ENCODE measurements at regions not wholly inside any gene's neighbourhood (a gene's known extent, or its start where the extent isn't known, plus 50 kb on each side); places are given as distances from the start of the nearest gene placed in this dataset.

DNA sequence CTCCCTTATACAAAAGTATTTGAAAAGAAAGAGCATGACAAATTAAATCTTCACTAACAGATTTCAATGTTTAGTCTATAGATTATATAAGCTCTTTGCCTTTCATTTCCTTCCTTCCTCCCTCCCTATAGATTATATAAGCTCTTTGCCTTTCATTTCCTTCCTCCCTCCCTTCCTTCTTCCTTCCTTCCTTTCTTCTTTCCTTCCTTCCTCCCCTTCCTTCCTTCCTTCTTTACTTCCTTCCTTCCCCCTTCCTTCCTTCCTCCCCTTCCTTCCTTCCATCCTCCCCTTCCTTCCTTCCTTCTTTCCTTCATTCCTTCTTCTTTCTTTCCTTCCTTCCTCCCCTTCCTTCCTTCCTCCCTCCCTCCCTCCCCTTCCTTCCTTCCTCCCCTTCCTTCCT, 209.8 kb upstream of the CBLB start:
- H3K27ac ChIP-seq (ENCODE audit: insufficient read depth in 1 of 2, low read depth in 1 of 2, low read length in 2 of 2, poor library complexity in 1 of 2, severe bottlenecking in 2 of 2): no peak overlapping the region
- ChIA-PET POLR2A (no interaction called here), CTCF (no interaction called here)
- no peaks in the 10 kb centered on the region for H3K36me3 ChIP-seq (ENCODE audit: control insufficient read depth in 4 of 4, insufficient read depth in 4 of 4, low read length in 3 of 4)
- H3K4me3 ChIP-seq (ENCODE audit: control insufficient read depth in 1 of 7, extremely low read depth in 1 of 7, insufficient read depth in 4 of 7, low read depth in 2 of 7, low read length in 6 of 7): no peak overlapping the region
- no peaks in the 10 kb centered on the region for H3K4me1 ChIP-seq (ENCODE audit: control extremely low read depth in 1 of 4, control insufficient read depth in 4 of 4, insufficient read depth in 4 of 4, low read length in 3 of 4)
- H3K9me3 ChIP-seq (ENCODE audit: control extremely low read depth in 1 of 5, control insufficient read depth in 4 of 5, insufficient read depth in 2 of 5, low read depth in 1 of 5, low read length in 4 of 5): peaks cover 0 to 3% (median 1%) of the 10 kb centered on the region in 5 experiments
- H3K27me3 ChIP-seq (replicated peaks in 2 of 5; ENCODE audit: control insufficient read depth in 4 of 5, insufficient read depth in 5 of 5, low read length in 4 of 5): no peaks in the 10 kb centered on the region
- DNase-seq: no peak

GRCh38 chr3:106082616-106083015, 213.8 kb upstream of the CBLB start:
- no peaks in the 10 kb centered on the region for H3K36me3 ChIP-seq (ENCODE audit: control insufficient read depth in 4 of 4, insufficient read depth in 4 of 4, low read length in 3 of 4)
- ChIA-PET CTCF (no interaction called here), POLR2A (no interaction called here)
- DNase-seq: no peak
- no CpG with 5 or more reads among the region's 1 CpG for WGBS (ENCODE audit: insufficient coverage)
- H3K27ac ChIP-seq (ENCODE audit: insufficient read depth in 1 of 2, low read depth in 1 of 2, low read length in 2 of 2, poor library complexity in 1 of 2, severe bottlenecking in 2 of 2): no peak overlapping the region
- H3K4me3 ChIP-seq (ENCODE audit: control insufficient read depth in 1 of 7, extremely low read depth in 1 of 7, insufficient read depth in 4 of 7, low read depth in 2 of 7, low read length in 6 of 7): no peak overlapping the region
- H3K27me3 ChIP-seq (replicated peaks in 2 of 5; ENCODE audit: control insufficient read depth in 4 of 5, insufficient read depth in 5 of 5, low read length in 4 of 5): no peaks in the 10 kb centered on the region
- H3K4me1 ChIP-seq (ENCODE audit: control extremely low read depth in 1 of 4, control insufficient read depth in 4 of 4, insufficient read depth in 4 of 4, low read length in 3 of 4): no peaks in the 10 kb centered on the region
- H3K9me3 ChIP-seq (ENCODE audit: control extremely low read depth in 1 of 5, control insufficient read depth in 4 of 5, insufficient read depth in 2 of 5, low read depth in 1 of 5, low read length in 4 of 5): peaks cover 0 to 3% (median 0%) of the 10 kb centered on the region in 5 experiments

DNA sequence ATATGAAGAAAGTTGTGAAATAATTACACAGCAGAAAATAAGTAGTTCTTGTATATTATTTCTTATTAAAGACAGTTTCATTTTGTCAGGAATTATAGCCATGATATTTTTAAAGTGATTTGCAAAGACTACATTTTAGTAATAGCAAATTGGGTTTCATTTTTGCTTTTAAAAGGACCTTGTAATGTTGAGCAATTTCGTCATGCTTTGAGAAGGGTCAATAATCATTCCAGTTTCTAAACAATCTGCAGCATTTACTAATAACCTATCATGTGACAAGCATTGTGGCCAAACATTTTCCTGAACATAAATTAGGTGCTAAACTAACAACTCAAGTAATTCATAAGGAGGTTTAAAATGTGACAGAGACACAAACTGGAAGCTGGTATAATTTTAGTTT, 214.4 kb upstream of the CBLB start:
- no peak for DNase-seq
- Histone ChIP-seq H3K9me3 (ENCODE audit: control extremely low read depth in 1 of 5, control insufficient read depth in 4 of 5, insufficient read depth in 2 of 5, low read depth in 1 of 5, low read length in 4 of 5) (peaks cover 0 to 3% (median 0%) of the 10 kb centered on the region in 5 experiments), H3K4me1 (ENCODE audit: control extremely low read depth in 1 of 4, control insufficient read depth in 4 of 4, insufficient read depth in 4 of 4, low read length in 3 of 4) (no peaks in the 10 kb centered on the region), H3K36me3 (ENCODE audit: control insufficient read depth in 4 of 4, insufficient read depth in 4 of 4, low read length in 3 of 4) (no peaks in the 10 kb centered on the region), H3K4me3 (ENCODE audit: control insufficient read depth in 1 of 7, extremely low read depth in 1 of 7, insufficient read depth in 4 of 7, low read depth in 2 of 7, low read length in 6 of 7) (no peak overlapping the region), H3K27me3 (replicated peaks in 2 of 5; ENCODE audit: control insufficient read depth in 4 of 5, insufficient read depth in 5 of 5, low read length in 4 of 5) (no peaks in the 10 kb centered on the region), H3K27ac (ENCODE audit: insufficient read depth in 1 of 2, low read depth in 1 of 2, low read length in 2 of 2, poor library complexity in 1 of 2, severe bottlenecking in 2 of 2) (no peak overlapping the region)
- no CpG with 5 or more reads among the region's 1 CpG for WGBS (ENCODE audit: insufficient coverage)
- ChIA-PET POLR2A (no interaction called here), CTCF (no interaction called here)

- no peak for DNase-seq
- Histone ChIP-seq H3K27me3 (replicated peaks in 2 of 5; ENCODE audit: control insufficient read depth in 4 of 5, insufficient read depth in 5 of 5, low read length in 4 of 5) (no peaks in the 10 kb centered on the region), H3K36me3 (ENCODE audit: control insufficient read depth in 4 of 4, insufficient read depth in 4 of 4, low read length in 3 of 4) (no peaks in the 10 kb centered on the region), H3K4me3 (ENCODE audit: control insufficient read depth in 1 of 7, extremely low read depth in 1 of 7, insufficient read depth in 4 of 7, low read depth in 2 of 7, low read length in 6 of 7) (no peak overlapping the region), H3K27ac (ENCODE audit: insufficient read depth in 1 of 2, low read depth in 1 of 2, low read length in 2 of 2, poor library complexity in 1 of 2, severe bottlenecking in 2 of 2) (no peak overlapping the region), H3K9me3 (ENCODE audit: control extremely low read depth in 1 of 5, control insufficient read depth in 4 of 5, insufficient read depth in 2 of 5, low read depth in 1 of 5, low read length in 4 of 5) (no peaks in the 10 kb centered on the region), H3K4me1 (ENCODE audit: control extremely low read depth in 1 of 4, control insufficient read depth in 4 of 4, insufficient read depth in 4 of 4, low read length in 3 of 4) (no peaks in the 10 kb centered on the region)
- WGBS (ENCODE audit: insufficient coverage): no CpG with 5 or more reads among the region's 1 CpG
- POLR2A ChIA-PET: no interaction called here
- CTCF ChIA-PET: no interaction called here
Observed at GRCh38 chr3:106083854-106084253, 215.0 kb upstream of the CBLB start.

DNA sequence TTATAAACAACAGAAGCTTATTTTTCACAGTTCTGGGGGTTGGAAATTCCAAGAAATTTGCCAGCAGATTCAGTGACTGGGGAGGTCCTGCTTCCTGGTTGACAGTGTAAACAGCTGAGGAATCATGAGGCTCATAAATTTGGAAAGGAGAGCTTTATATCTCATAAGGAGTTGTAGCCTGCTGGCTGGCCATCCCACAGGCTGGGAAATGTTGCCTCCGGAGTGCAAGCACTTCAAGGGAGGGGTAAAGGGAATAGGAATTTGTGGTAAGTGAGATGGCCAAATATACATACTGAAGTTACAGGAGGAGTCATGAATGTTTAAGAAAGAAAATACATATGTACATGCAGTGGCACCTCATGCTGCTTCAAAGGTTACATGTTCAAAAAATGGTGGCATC, 217.2 kb upstream of the CBLB start:
- CTCF ChIA-PET: no interaction called here
- Histone ChIP-seq H3K4me1 (ENCODE audit: control extremely low read depth in 1 of 4, control insufficient read depth in 4 of 4, insufficient read depth in 4 of 4, low read length in 3 of 4) (no peaks in the 10 kb centered on the region), H3K27ac (ENCODE audit: insufficient read depth in 1 of 2, low read depth in 1 of 2, low read length in 2 of 2, poor library complexity in 1 of 2, severe bottlenecking in 2 of 2) (no peak overlapping the region), H3K4me3 (ENCODE audit: control insufficient read depth in 1 of 7, extremely low read depth in 1 of 7, insufficient read depth in 4 of 7, low read depth in 2 of 7, low read length in 6 of 7) (no peak overlapping the region), H3K27me3 (replicated peaks in 2 of 5; ENCODE audit: control insufficient read depth in 4 of 5, insufficient read depth in 5 of 5, low read length in 4 of 5) (no peaks in the 10 kb centered on the region), H3K9me3 (ENCODE audit: control extremely low read depth in 1 of 5, control insufficient read depth in 4 of 5, insufficient read depth in 2 of 5, low read depth in 1 of 5, low read length in 4 of 5) (no peaks in the 10 kb centered on the region), H3K36me3 (ENCODE audit: control insufficient read depth in 4 of 4, insufficient read depth in 4 of 4, low read length in 3 of 4) (no peaks in the 10 kb centered on the region)
- WGBS (ENCODE audit: insufficient coverage): 100% methylated on average over 1 of the region's 1 CpG
- POLR2A ChIA-PET: no interaction called here
- no peak for DNase-seq

GRCh38 chr3:106086636-106087035, 217.8 kb upstream of the CBLB start:
- no peaks in the 10 kb centered on the region for H3K9me3 ChIP-seq (ENCODE audit: control extremely low read depth in 1 of 5, control insufficient read depth in 4 of 5, insufficient read depth in 2 of 5, low read depth in 1 of 5, low read length in 4 of 5)
- CTCF ChIA-PET: no interaction called here
- POLR2A ChIA-PET: no interaction called here
- no peak overlapping the region for H3K27ac ChIP-seq (ENCODE audit: insufficient read depth in 1 of 2, low read depth in 1 of 2, low read length in 2 of 2, poor library complexity in 1 of 2, severe bottlenecking in 2 of 2)
- no peaks in the 10 kb centered on the region for H3K36me3 ChIP-seq (ENCODE audit: control insufficient read depth in 4 of 4, insufficient read depth in 4 of 4, low read length in 3 of 4)
- no peak for DNase-seq
- 100% methylated on average over 3 of the region's 4 CpGs for WGBS (ENCODE audit: insufficient coverage)
- H3K4me1 ChIP-seq (ENCODE audit: control extremely low read depth in 1 of 4, control insufficient read depth in 4 of 4, insufficient read depth in 4 of 4, low read length in 3 of 4): no peaks in the 10 kb centered on the region
- H3K4me3 ChIP-seq (ENCODE audit: control insufficient read depth in 1 of 7, extremely low read depth in 1 of 7, insufficient read depth in 4 of 7, low read depth in 2 of 7, low read length in 6 of 7): no peak overlapping the region
- no peaks in the 10 kb centered on the region for H3K27me3 ChIP-seq (replicated peaks in 2 of 5; ENCODE audit: control insufficient read depth in 4 of 5, insufficient read depth in 5 of 5, low read length in 4 of 5)

GRCh38 chr3:106088304-106088703, 219.5 kb upstream of the CBLB start:
- Histone ChIP-seq H3K27ac (ENCODE audit: insufficient read depth in 1 of 2, low read depth in 1 of 2, low read length in 2 of 2, poor library complexity in 1 of 2, severe bottlenecking in 2 of 2) (no peak overlapping the region), H3K36me3 (ENCODE audit: control insufficient read depth in 4 of 4, insufficient read depth in 4 of 4, low read length in 3 of 4) (no peaks in the 10 kb centered on the region), H3K9me3 (ENCODE audit: control extremely low read depth in 1 of 5, control insufficient read depth in 4 of 5, insufficient read depth in 2 of 5, low read depth in 1 of 5, low read length in 4 of 5) (no peaks in the 10 kb centered on the region), H3K4me3 (ENCODE audit: control insufficient read depth in 1 of 7, extremely low read depth in 1 of 7, insufficient read depth in 4 of 7, low read depth in 2 of 7, low read length in 6 of 7) (no peak overlapping the region), H3K4me1 (ENCODE audit: control extremely low read depth in 1 of 4, control insufficient read depth in 4 of 4, insufficient read depth in 4 of 4, low read length in 3 of 4) (no peaks in the 10 kb centered on the region), H3K27me3 (replicated peaks in 2 of 5; ENCODE audit: control insufficient read depth in 4 of 5, insufficient read depth in 5 of 5, low read length in 4 of 5) (no peaks in the 10 kb centered on the region)
- 100% methylated on average over 1 of the region's 1 CpG for WGBS (ENCODE audit: insufficient coverage)
- DNase-seq: no peak
- ChIA-PET CTCF (no interaction called here), POLR2A (no interaction called here)

- ChIA-PET CTCF (no interaction called here), POLR2A (no interaction called here)
- H3K9me3 ChIP-seq (ENCODE audit: control extremely low read depth in 1 of 5, control insufficient read depth in 4 of 5, insufficient read depth in 2 of 5, low read depth in 1 of 5, low read length in 4 of 5): no peaks in the 10 kb centered on the region
- no peak overlapping the region for H3K4me3 ChIP-seq (ENCODE audit: control insufficient read depth in 1 of 7, extremely low read depth in 1 of 7, insufficient read depth in 4 of 7, low read depth in 2 of 7, low read length in 6 of 7)
- no peak overlapping the region for H3K27ac ChIP-seq (ENCODE audit: insufficient read depth in 1 of 2, low read depth in 1 of 2, low read length in 2 of 2, poor library complexity in 1 of 2, severe bottlenecking in 2 of 2)
- no peaks in the 10 kb centered on the region for H3K27me3 ChIP-seq (replicated peaks in 2 of 5; ENCODE audit: control insufficient read depth in 4 of 5, insufficient read depth in 5 of 5, low read length in 4 of 5)
- no peak for DNase-seq
- H3K4me1 ChIP-seq (ENCODE audit: control extremely low read depth in 1 of 4, control insufficient read depth in 4 of 4, insufficient read depth in 4 of 4, low read length in 3 of 4): no peaks in the 10 kb centered on the region
- H3K36me3 ChIP-seq (ENCODE audit: control insufficient read depth in 4 of 4, insufficient read depth in 4 of 4, low read length in 3 of 4): no peaks in the 10 kb centered on the region
- 97% methylated on average over 3 of the region's 3 CpGs for WGBS (ENCODE audit: insufficient coverage)
Observed at GRCh38 chr3:106088899-106089298, 220.1 kb upstream of the CBLB start.

All from common myeloid progenitor, CD34-positive (primary cell).